ENCODE measurements at regions not wholly inside any gene's neighbourhood (a gene's known extent, or its start where the extent isn't known, plus 50 kb on each side); places are given as distances from the start of the nearest gene placed in this dataset.

GRCh38 chr6:72466471-72466870 is 155.4 kb upstream of the KCNQ5 start:
- no peak overlapping the region for H3K27ac ChIP-seq (ENCODE audit: insufficient read depth, low read length)
- DNase-seq = no peak
- no peak overlapping the region for H2BK15ac ChIP-seq (ENCODE audit: low read depth, low read length)
- no TSS peak for BruUV-seq (replicated peaks)
- H3K4me2 ChIP-seq (ENCODE audit: low read depth, low read length) = no peak overlapping the region
- no peak overlapping the region for H3K9ac ChIP-seq (ENCODE audit: low read depth, low read length)
- intact Hi-C loops (cut with micrococcal nuclease) (no loop called here), in situ Hi-C loops (cut with MboI; ENCODE audit: low sequenced_read_pairs) (no loop called here), dilution Hi-C loops (cut with HindIII; ENCODE audit: low sequenced_read_pairs, unreplicated experiment) (no loop called here)
- H2BK20ac ChIP-seq (ENCODE audit: low read depth, low read length) = no peak overlapping the region
- ChIA-PET POLR2A (ENCODE audit: unreplicated experiment) (no interaction called here), CTCF (no interaction called here)
- no peaks in the 10 kb centered on the region for H4K20me1 ChIP-seq (ENCODE audit: insufficient read depth, low read length)
- H2BK5ac ChIP-seq (ENCODE audit: low read depth, low read length, poor library complexity, severe bottlenecking) = no peak overlapping the region
- no peak overlapping the region for H3K14ac ChIP-seq (replicated peaks; ENCODE audit: low read depth, low read length)
- no peak for ATAC-seq (ENCODE audit: low read depth)
- no peaks in the 10 kb centered on the region for H3K27me3 ChIP-seq (ENCODE audit: control insufficient read depth, insufficient read depth, low read length)
- H2AFZ ChIP-seq (replicated peaks; ENCODE audit: low read length, poor library complexity) = no peak overlapping the region
- no peak overlapping the region for H3K4me3 ChIP-seq (ENCODE audit: insufficient read depth, low read depth, low read length)
- H4K8ac ChIP-seq (ENCODE audit: low read depth in 2 of 2, low read length in 2 of 2) = no peak overlapping the region
- no peak for TF ChIP-seq MAFK (IDR thresholded peaks at IDR 0.05; ENCODE audit: low read depth, low read length)
- no peak for TF ChIP-seq RCOR1 (IDR thresholded peaks at IDR 0.05; ENCODE audit: insufficient replicate concordance, low read length)
- no peak for TF ChIP-seq SMC3 (IDR thresholded peaks at IDR 0.05; ENCODE audit: low read depth, low read length)
- TF ChIP-seq NFE2L2 (IDR thresholded peaks at IDR 0.05; ENCODE audit: low read depth, low read length) = no peak
- TF ChIP-seq CTCF (conservative IDR thresholded peaks at IDR 0.05; ENCODE audit: low read depth, low read length) = no peak
- TF ChIP-seq USF2 (IDR thresholded peaks at IDR 0.05; ENCODE audit: low read depth, low read length) = no peak
- TF ChIP-seq MXI1 (IDR thresholded peaks at IDR 0.05; ENCODE audit: borderline replicate concordance, low read depth, low read length) = no peak
- TF ChIP-seq CHD1 (IDR thresholded peaks at IDR 0.05; ENCODE audit: low read depth, low read length) = no peak
- no peak for TF ChIP-seq MAZ (IDR thresholded peaks at IDR 0.05; ENCODE audit: borderline replicate concordance, low read depth, low read length)
- H3K36me3 ChIP-seq (ENCODE audit: control insufficient read depth, insufficient read depth, low read length) = no peaks in the 10 kb centered on the region
- H3K23ac ChIP-seq (ENCODE audit: low read depth, low read length) = no peak overlapping the region
- no peak overlapping the region for H4K91ac ChIP-seq (ENCODE audit: insufficient read depth, low read depth, low read length)
- H2BK120ac ChIP-seq (ENCODE audit: low read depth, low read length) = no peak overlapping the region
- H2AK9ac ChIP-seq (replicated peaks; ENCODE audit: low read depth, low read length, poor library complexity) = no peak overlapping the region
- H3K9me3 ChIP-seq (ENCODE audit: control insufficient read depth, insufficient read depth, low read length) = no peaks in the 10 kb centered on the region
- no peak overlapping the region for H3K18ac ChIP-seq (ENCODE audit: low read depth, low read length)
- H3K4ac ChIP-seq (ENCODE audit: low read depth, low read length) = no peak overlapping the region
- H3K79me1 ChIP-seq (ENCODE audit: low read depth in 1 of 2, low read length in 2 of 2) = no peaks in the 10 kb centered on the region
- peaks cover 5% of the 10 kb centered on the region for H3K9me1 ChIP-seq (ENCODE audit: insufficient read depth, low read length)
- H3K4me1 ChIP-seq (ENCODE audit: control insufficient read depth, insufficient read depth, low read length) = 0 out of 2 replicates have a peak, but pooled peaks cover 3% of the 10 kb centered on the region
- no peak overlapping the region for H2AK5ac ChIP-seq (ENCODE audit: low read depth, low read length)
- no peak overlapping the region for H3K56ac ChIP-seq (ENCODE audit: extremely low read depth, insufficient read depth, low read length)
- H4K5ac ChIP-seq (ENCODE audit: low read depth, low read length) = no peak overlapping the region
